ENCODE measurements at regions not wholly inside any gene's neighbourhood (a gene's known extent, or its start where the extent isn't known, plus 50 kb on each side); places are given as distances from the start of the nearest gene placed in this dataset.
"Not testable (repeated sequence)": the region's sequence is repeated elsewhere in the genome, so short reads cannot be mapped to it uniquely, and the experiment has no call there.

GRCh38 chr1:101373570-101373969 lies 136.8 kb downstream of the S1PR1 start:
- DNase-seq = no peak

GRCh38 chr1:101375448-101375847 lies 138.6 kb downstream of the S1PR1 start:
- peak; percentile 25 for DNase-seq

DNA sequence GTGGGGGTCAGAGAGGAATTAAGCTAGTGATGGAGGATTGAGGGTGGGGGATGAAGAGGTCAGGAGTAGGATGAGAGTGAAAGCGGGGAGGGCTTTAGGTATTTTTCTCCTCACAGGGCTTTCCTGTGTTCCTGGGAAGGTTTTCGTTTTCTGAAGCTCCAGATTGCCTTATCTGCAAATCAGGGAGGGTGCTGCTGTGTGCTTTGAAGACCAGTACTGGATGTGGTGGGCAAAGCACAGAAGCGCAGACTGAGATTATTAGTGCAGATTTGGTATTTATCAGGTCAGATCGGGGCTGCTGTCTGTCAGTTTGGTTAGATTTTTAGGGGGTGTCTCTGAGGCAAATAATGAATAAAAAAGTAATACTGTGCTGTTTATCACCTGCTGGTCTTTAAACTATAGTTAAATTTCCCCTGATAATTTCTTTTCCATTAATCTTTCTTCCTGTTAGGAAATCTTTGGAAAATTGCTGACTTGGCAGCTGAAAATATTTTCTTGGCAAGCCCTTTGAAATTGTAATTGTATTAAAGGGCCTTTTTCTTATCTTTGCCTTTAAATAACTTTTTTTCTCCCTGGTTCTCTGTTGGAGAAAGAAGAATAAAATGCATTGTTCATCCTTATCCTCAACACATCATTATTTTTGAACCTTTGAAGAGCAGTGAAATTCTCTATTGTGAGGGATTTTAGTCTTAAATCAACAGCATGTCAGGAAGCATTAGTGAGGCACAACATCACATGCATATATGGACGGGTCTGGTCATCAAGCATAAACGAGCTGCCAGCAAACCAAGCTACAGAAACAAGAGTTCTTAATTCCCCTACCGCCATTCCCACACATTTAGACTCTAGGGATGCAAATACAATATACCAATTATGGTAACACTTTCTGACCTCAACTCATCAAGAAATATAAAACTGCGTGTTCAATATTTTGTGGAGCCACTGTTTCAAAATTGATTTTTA lies 139.6 kb downstream of the S1PR1 start:
- DNase-seq = no peak

- no peak for DNase-seq
Measured at GRCh38 chr1:101377084-101377835, 140.4 kb downstream of the S1PR1 start.

- DNase-seq = no peak
Measured at GRCh38 chr1:101379037-101379436, 142.2 kb downstream of the S1PR1 start.

GRCh38 chr1:101379950-101380349 lies 143.1 kb downstream of the S1PR1 start:
- no peak for DNase-seq

GRCh38 chr1:101382135-101382534 lies 145.3 kb downstream of the S1PR1 start:
- DNase-seq = no peak

DNA sequence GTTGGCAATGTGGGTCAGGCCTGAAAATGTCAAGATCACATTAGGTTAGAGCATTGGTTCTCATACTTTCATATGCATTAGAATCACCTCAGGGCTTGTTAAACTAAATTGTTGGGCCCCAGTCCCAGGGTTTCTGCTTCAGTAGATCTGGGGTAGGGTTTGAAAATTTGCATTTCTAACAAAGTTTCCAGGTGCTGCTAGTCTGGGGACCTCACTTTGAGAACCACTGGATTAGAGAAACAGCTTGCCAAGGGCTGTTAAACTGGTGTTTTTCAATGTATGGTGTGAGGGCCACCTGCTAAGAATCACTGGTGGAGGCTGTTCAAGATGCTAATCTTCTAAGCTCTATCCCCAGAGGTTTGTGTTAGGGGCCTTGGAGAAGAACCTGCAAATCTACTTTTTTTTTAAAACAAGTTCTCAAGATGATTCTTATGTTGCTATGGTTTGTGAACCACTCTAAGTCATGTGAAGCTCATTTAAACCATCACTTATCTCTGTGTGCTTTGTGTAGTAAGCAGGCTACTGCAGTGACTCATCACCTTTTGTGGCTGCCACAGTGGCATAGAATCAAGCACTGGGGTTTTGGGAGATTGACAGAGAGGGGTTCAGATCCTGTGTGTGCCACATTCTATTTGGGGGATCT lies 152.2 kb downstream of the S1PR1 start:
- no peak for DNase-seq

DNA sequence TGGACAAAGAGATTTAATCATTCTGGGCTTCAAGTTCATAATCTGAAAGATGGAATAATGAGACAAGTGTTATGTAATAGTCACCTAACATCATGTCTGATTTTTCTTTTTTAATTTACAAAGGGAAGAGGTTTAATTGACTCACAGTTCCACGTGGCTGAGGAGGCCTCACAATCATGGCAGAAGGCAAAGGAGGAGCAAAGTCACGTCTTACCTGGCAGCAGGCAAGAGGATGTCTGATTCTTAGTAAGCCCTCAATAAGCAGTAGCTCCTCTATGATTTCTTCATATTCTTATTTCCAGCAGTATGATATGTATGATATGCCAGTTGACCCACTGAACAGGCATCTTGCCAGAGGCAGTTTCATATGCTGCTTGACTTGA lies 152.7 kb downstream of the S1PR1 start:
- no peak for DNase-seq

DNA sequence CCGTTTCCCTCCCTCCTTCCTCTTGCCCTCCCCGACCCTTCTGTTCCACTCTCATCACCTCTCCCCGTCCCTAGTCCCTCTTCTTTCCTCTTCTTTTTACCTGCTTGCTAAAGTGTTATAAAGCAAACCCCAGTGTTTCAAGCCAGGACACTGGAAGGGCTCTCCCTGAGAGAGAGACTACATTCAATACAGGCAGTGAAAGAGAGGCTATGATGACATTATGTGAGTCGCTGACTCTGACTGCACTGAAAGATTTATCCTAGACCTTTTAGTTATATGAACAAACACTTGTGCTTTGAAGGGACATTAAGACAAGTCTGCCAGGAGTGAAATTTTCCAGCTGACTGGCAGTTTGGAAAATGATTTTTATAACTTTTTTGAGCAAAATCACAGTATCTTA lies 155.7 kb downstream of the S1PR1 start:
- DNase-seq = no peak

DNA sequence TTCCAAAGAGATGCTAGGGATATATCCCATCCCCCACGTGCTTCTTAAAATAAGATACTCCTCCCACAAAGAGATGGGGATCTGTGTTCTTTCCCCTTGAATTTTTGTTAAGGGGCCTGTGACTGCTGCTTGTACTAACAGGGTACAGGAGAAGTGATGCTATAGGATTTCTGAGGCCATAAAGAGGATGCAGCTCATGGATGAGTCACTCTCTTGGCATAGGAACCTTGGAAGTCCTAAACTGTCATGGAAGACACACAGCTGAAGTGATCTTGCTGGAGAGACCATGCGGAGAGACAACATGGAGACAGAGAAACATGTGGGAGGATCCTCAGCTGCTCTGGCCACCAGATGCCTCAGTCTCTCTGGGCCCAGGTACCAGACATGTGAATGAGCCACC lies 157.2 kb downstream of the S1PR1 start:
- DNase-seq = no peak

GRCh38 chr1:101399222-101399621 lies 162.4 kb downstream of the S1PR1 start:
- no peak for DNase-seq

DNA sequence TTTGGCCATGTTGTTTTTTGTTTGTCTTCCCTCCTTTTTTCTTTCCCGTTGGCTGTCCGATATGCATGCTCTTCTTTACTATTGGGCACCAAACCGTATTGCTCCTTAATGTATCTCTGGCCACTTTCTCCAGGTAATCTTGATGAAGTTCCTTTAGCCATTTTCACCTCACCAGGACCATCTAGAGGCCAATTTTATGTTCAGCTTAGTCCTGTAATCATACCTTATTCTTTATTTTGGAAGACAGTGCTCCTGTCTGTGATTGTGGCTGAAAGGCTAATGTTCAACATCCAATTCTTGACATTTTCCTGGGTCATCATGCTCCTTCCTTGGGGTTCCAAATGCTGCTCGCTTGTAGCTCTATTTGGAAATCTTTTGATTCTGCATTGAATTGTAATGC lies 169.5 kb downstream of the S1PR1 start:
- DNase-seq = no peak

DNA sequence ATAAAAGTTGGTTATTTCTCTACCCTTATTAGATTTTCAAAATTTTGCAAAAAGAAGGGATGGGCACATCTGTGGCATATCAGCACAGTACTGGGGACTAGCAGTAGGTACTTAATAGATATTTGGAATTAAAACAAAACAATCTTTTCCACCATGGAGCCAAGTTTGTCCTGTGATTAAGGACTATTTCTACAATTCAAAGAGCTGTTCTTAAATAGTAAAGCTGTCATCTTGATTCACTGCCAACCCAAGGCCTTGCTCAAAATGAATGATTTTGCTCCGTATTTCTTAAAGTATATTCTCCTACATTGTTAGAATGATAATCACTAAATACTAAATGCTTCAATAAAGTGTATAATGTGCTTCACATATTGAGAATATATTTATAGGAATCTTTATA lies 169.9 kb downstream of the S1PR1 start:
- DNase-seq = no peak

GRCh38 chr1:101407505-101408211 lies 170.8 kb downstream of the S1PR1 start:
- no peak for DNase-seq

DNA sequence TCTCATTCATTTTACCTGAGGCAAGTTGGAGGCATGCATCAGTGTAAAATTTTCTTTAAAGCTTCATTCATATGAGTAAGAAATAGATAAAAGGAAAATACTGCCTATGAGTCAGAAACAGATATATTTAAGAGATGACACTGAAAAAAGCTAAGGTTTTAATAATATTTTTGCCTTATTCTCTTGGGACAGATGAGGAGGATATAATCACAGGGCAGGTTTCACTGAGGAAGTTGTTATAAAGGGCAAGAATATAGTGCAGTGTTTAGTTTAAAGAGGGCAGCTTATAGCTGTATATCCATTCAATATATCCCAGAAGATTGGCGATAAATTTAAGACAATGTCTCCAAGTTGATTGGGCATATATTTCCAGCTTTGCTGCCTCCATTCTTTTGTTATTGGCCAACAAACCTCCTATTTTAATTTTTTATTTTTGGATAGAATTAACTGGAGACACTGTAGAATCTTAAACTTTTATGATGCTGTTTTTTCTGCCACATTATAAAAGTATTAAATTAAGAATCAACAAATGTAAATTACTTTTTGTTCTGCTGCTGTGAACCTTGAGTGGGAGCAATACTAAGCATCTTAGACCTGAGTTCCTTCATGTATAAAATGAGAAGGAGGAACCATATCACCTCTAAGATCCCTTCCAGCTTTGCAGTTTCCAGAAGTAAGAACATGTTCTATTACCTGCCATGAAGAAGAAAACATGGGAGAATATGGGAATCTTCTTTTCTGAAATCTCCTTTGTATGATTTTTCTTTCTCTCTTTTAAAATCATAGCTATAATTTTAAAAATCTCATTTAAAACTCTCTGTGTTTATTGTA lies 171.6 kb downstream of the S1PR1 start:
- no peak for DNase-seq

DNA sequence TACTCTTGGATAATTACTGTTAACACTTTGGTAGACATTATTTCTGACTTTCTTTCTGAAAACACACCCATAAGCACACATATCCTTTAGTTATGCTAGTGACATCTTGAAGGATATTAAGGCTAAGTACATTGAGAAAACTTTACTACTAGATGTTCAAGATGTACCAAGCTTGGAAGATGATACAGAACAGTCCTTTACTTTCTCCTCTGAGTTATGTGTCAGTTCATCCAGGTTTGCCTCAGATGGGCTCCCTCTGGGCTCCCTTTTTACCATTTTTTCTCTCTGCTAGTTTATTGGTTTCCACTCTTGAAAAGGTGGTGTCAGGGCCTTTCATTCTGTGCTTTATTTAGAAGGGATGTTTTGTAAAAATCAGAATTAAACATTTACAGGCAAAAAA lies 172.3 kb downstream of the S1PR1 start:
- DNase-seq = no peak

- DNase-seq = no peak
Measured at GRCh38 chr1:101410048-101410878, 173.4 kb downstream of the S1PR1 start.

DNA sequence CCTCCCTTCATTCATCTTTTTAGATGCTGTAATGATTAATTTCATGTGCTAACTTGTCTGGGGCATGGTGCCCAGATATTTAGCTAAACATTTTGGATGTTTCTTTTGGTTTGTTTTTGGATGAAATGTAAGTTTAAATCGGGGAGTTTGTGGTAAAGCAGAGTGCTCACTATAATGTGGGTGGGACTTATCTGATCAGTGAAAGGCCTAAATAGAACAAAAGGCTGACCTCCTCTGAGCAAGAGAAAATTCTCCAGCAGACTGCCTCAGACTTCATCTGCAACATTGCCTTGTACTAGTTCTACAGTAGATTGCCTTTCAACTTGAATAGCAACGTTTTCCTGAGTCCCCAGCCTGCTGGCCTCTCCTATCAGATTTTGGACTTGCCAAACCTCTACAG lies 183.6 kb downstream of the S1PR1 start:
- DNase-seq = peak; percentile 13

- DNase-seq = not testable (repeated sequence)
Measured at GRCh38 chr1:101428083-101428482, 191.3 kb downstream of the S1PR1 start.

GRCh38 chr1:101428562-101428961 lies 191.7 kb downstream of the S1PR1 start:
- no peak for DNase-seq
